ENCODE measurements at regions not wholly inside any gene's neighbourhood (a gene's known extent, or its start where the extent isn't known, plus 50 kb on each side); places are given as distances from the start of the nearest gene placed in this dataset.

DNA sequence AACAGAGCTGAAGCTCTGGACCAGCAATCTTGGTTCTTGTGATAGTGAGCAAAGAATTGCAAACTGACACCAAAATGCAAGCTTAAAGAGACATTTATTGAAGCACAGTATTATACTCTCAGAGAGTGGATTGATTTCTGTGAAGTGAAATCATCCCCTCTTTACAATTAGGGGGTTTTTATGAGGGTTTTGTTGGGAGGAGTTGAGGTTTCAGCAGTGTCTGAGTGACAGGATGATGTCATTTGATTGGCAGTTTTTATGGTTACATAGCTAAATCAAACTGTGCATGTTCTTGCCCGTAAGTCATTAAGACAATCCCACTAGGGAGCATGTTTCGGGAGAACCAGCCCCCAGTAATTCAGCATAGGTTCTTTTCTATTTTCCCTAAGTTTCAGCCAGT, 1200.5 kb downstream of the SI start:
- H4K20me1 ChIP-seq = no peaks in the 10 kb centered on the region
- H3K27ac ChIP-seq = no peak overlapping the region
- H3K9me3 ChIP-seq (replicated peaks in 1 of 11) = peaks cover 13 to 23% (median 18%) of the 10 kb centered on the region in 11 experiments
- no peak for TF ChIP-seq Cebpa-rat (IDR thresholded peaks at IDR 0.05)
- H3K4me1 ChIP-seq = no peaks in the 10 kb centered on the region
- no peaks in the 10 kb centered on the region for H3K27me3 ChIP-seq
- no peaks in the 10 kb centered on the region for H3K36me3 ChIP-seq
- H3K4me2 ChIP-seq = no peak overlapping the region
- H3K9ac ChIP-seq = no peak overlapping the region
- H3K4me3 ChIP-seq = no peak overlapping the region

DNA sequence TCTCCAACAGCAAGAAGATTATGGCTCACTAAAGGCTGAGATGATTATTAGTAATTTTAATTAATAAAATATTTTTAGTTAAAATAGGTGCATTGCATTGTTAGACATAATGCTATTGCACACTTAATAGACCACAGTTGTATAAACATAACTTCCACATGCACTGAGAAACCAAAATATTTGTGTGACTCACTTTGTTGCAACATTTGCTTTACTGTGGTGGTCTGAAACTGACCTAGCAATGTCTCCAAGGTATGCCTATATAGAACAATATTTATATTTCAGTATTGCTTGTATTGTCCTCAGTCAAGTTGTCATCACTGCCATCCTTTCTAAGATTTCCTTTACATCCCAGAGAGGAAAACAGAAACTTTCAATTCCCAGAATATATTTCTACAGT, 1215.2 kb downstream of the SI start:
- peaks cover 4 to 9% (median 6%) of the 10 kb centered on the region in 11 experiments; a peak in 21 of 22 replicates for H3K9me3 ChIP-seq (replicated peaks in 1 of 11)
- H3K4me3 ChIP-seq = no peak overlapping the region
- H3K27ac ChIP-seq = no peak overlapping the region
- H3K4me2 ChIP-seq = no peak overlapping the region
- H3K9ac ChIP-seq = no peak overlapping the region
- H4K20me1 ChIP-seq = no peaks in the 10 kb centered on the region
- no peaks in the 10 kb centered on the region for H3K27me3 ChIP-seq
- no peaks in the 10 kb centered on the region for H3K4me1 ChIP-seq
- TF ChIP-seq Cebpa-rat (IDR thresholded peaks at IDR 0.05) = no peak
- H3K36me3 ChIP-seq = no peaks in the 10 kb centered on the region

DNA sequence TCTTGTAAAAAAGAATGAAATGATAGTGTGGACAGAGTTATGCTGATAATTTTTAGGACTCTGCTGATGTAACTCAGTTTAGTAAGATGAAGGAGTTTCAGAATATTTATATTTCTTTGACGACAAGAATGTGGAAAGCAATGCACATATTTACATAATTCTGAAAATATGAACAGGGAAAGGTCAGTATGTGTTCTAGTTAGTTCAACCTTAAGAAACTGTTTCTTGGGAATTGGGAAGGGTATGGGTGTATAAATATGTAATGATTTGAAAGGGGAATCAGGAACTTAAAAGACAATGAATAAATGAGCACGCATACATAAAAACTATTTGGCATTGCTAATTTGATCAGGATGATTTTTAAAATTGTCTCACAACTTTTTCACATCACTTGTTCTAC, 1226.1 kb downstream of the SI start:
- H3K4me1 ChIP-seq = no peaks in the 10 kb centered on the region
- H3K4me2 ChIP-seq = no peak overlapping the region
- peaks cover 0 to 6% (median under 1%) of the 10 kb centered on the region in 11 experiments; a peak in 6 of 22 replicates for H3K9me3 ChIP-seq (replicated peaks in 1 of 11)
- no peak overlapping the region for H3K9ac ChIP-seq
- H4K20me1 ChIP-seq = no peaks in the 10 kb centered on the region
- H3K27me3 ChIP-seq = no peaks in the 10 kb centered on the region
- no peak overlapping the region for H3K4me3 ChIP-seq
- H3K27ac ChIP-seq = no peak overlapping the region
- TF ChIP-seq Cebpa-rat (IDR thresholded peaks at IDR 0.05) = no peak
- no peaks in the 10 kb centered on the region for H3K36me3 ChIP-seq

DNA sequence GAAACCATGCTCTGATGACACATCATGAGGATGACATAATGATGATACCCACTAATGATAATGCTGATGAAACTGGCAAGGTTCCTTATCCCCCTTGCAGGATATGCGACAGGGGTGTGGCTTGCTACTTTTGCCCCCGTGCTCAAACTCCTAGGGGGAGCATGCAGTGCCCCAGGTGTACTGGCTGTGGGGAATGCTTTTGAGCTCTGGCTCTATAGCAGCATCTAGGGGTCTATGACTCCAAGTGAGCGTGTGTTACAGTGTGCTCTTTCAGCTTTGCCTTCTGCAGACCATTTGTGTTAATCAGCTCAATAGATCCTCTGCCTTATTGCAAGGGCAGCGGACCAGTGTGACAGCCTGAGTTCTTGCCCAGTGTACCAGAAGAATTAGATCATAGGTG, 1239.5 kb downstream of the SI start:
- Histone ChIP-seq H3K4me3 (no peak overlapping the region), H3K36me3 (no peaks in the 10 kb centered on the region), H3K27me3 (no peaks in the 10 kb centered on the region), H3K27ac (no peak overlapping the region), H3K9ac (no peak overlapping the region), H3K9me3 (replicated peaks in 1 of 11) (peaks cover 0 to 8% (median 0%) of the 10 kb centered on the region in 11 experiments; a peak in 3 of 22 replicates), H3K4me2 (no peak overlapping the region), H3K4me1 (no peaks in the 10 kb centered on the region), H4K20me1 (no peaks in the 10 kb centered on the region)
- TF ChIP-seq Cebpa-rat (IDR thresholded peaks at IDR 0.05) = no peak

DNA sequence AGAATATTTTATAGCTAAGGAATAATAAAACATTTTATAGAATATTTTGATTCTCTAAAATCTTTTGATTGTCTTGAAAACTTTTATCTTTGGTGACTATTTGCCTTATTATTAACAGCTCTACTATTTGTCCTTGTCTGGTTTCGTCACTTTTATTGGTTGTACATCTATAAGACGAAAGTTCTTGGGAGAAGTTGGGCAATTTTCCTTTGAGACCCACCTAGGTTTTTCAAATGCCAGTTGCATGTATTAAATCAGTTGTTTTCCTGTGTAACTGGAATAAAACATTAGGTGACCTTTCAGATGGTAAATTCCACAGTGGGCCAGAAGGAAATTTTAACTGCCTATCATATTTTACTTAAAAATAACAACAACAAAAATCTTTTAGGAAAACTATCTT, 1245.7 kb downstream of the SI start:
- TF ChIP-seq Cebpa-rat (IDR thresholded peaks at IDR 0.05) = no peak
- no peak overlapping the region for H3K4me2 ChIP-seq
- no peak overlapping the region for H3K9ac ChIP-seq
- H3K36me3 ChIP-seq = no peaks in the 10 kb centered on the region
- H3K4me1 ChIP-seq = no peaks in the 10 kb centered on the region
- no peaks in the 10 kb centered on the region for H3K9me3 ChIP-seq (replicated peaks in 1 of 11)
- H3K4me3 ChIP-seq = no peak overlapping the region
- H3K27me3 ChIP-seq = no peaks in the 10 kb centered on the region
- H3K27ac ChIP-seq = no peak overlapping the region
- no peaks in the 10 kb centered on the region for H4K20me1 ChIP-seq

DNA sequence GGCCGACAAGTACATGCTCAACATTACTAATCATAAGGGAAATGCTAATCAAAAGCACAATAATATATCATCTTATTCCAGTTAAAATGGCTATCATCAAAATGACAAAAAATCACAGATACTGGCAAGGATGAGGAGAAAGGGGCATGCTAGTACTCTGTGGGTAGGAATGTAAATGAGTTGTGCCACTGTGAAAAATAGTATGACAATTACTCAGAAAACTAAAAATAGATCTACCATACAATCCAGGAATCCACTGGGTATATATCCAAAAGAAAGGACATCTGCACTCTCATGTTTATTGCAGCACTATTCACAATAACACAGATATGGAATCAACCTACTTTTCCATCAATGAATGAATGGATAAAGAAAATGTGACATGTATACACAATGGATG, 1256.5 kb downstream of the SI start:
- Histone ChIP-seq H3K4me3 (no peak overlapping the region), H4K20me1 (no peaks in the 10 kb centered on the region), H3K4me2 (no peak overlapping the region), H3K4me1 (no peaks in the 10 kb centered on the region), H3K36me3 (no peaks in the 10 kb centered on the region), H3K9ac (no peak overlapping the region), H3K27ac (no peak overlapping the region), H3K27me3 (no peaks in the 10 kb centered on the region), H3K9me3 (replicated peaks in 1 of 11) (no peaks in the 10 kb centered on the region)
- TF ChIP-seq Cebpa-rat (IDR thresholded peaks at IDR 0.05) = no peak

DNA sequence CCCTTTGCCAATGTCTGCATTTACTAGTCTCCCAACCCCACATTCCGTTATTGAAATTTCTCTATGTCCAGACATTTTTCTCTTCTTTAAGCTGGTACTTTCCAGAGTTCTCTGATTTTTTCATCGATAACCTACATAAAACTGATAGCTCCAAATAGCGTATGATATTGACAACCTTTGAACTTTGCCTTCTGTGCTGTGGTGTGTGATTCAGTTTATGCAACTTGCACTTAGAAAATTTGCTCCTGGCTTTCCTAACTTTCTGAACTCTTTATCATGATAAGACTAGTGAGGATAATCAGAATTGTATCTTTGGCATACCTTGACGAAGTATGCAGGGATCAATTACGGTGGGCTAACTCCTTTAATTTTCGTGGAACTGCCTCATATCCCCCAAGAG, 1261.3 kb downstream of the SI start:
- no peak for TF ChIP-seq Cebpa-rat (IDR thresholded peaks at IDR 0.05)
- Histone ChIP-seq H4K20me1 (no peaks in the 10 kb centered on the region), H3K4me2 (no peak overlapping the region), H3K9ac (no peak overlapping the region), H3K27ac (no peak overlapping the region), H3K9me3 (replicated peaks in 1 of 11) (peaks cover 0 to 10% (median 5%) of the 10 kb centered on the region in 11 experiments; a peak in 5 of 22 replicates), H3K27me3 (no peaks in the 10 kb centered on the region), H3K4me3 (no peak overlapping the region), H3K4me1 (no peaks in the 10 kb centered on the region), H3K36me3 (no peaks in the 10 kb centered on the region)

DNA sequence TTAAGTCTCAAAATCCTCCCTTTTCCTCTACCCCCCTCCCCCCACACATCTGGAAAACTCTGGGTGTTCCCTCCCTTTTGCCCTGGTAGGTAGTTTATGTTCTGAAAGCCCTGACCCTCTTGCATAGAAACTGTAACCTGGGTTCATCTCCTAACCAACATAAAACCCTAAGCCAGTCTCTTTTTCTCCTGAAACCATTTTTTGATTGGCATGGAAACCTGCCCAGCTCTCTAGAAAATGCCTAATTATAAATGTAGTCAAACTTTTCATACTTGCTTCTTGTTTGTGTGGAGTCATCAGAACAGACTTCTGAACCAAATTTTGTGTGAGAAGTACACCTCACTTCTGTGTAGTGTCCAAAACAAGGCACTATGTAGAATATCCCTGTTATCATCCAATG, 1264.4 kb downstream of the SI start:
- Histone ChIP-seq H3K27me3 (no peaks in the 10 kb centered on the region), H3K4me2 (no peak overlapping the region), H3K9me3 (replicated peaks in 1 of 11) (peaks cover 0 to 10% (median 5%) of the 10 kb centered on the region in 11 experiments; a peak in 5 of 22 replicates), H3K9ac (no peak overlapping the region), H4K20me1 (no peaks in the 10 kb centered on the region), H3K36me3 (no peaks in the 10 kb centered on the region), H3K4me1 (peaks cover 0 to 7% (median 2%) of the 10 kb centered on the region in 10 experiments; a peak in 6 of 20 replicates), H3K27ac (no peak overlapping the region), H3K4me3 (no peak overlapping the region)
- no peak for TF ChIP-seq Cebpa-rat (IDR thresholded peaks at IDR 0.05)

DNA sequence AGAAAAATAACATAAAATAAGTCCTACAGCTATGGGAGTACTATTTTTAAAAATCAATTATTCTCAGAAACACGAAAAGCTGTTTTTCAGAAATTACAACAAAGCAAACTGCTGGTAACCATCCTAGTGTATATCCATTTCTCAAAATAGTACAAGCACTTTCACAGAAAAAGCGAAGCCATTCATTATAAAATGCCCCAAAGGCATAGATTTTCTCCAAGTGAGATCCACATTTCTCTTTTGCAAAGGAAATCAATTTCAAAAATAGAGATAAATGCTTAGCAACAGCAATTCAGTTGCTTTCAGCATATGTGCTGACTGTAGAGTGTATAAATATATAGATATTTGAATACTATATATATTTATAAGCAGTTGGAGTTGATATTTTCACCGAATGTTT, 1266.3 kb downstream of the SI start:
- no peak overlapping the region for H3K4me2 ChIP-seq
- no peak overlapping the region for H3K4me3 ChIP-seq
- TF ChIP-seq Cebpa-rat (IDR thresholded peaks at IDR 0.05) = no peak
- peaks cover 0 to 10% (median 5%) of the 10 kb centered on the region in 11 experiments; a peak in 5 of 22 replicates for H3K9me3 ChIP-seq (replicated peaks in 1 of 11)
- no peak overlapping the region for H3K27ac ChIP-seq
- no peaks in the 10 kb centered on the region for H3K36me3 ChIP-seq
- no peaks in the 10 kb centered on the region for H4K20me1 ChIP-seq
- H3K27me3 ChIP-seq = no peaks in the 10 kb centered on the region
- H3K9ac ChIP-seq = no peak overlapping the region
- H3K4me1 ChIP-seq = peaks cover 0 to 7% (median 2%) of the 10 kb centered on the region in 10 experiments; a peak in 6 of 20 replicates

DNA sequence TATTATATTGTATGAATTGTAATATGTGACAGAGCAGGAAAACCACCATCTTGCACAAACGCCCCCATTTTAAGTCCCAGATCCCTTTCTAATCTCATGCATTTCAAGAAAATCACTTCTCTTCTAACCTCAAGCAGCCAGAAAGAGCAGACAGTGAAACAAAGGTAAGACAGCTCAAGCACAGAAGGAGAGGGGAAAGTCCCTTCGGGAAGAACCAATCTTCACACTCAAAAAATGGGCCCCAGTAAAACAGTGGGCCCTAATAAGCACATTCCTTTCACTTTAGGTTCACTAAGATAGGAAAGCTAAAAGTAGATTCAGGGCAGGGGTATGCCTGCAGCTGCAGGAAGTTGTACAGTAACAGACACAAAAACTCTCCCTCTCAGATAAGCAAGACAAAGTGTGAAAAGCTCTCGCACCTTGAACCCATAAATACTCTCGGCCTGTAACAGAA, 1268.7 kb downstream of the SI start:
- TF ChIP-seq Cebpa-rat (IDR thresholded peaks at IDR 0.05) = no peak
- Histone ChIP-seq H4K20me1 (no peaks in the 10 kb centered on the region), H3K4me2 (peak overlapping the region in 5 of 11 experiments; percentile 5 to 37 (median 22); a peak in 5 of 22 replicates), H3K36me3 (no peaks in the 10 kb centered on the region), H3K9ac (no peak overlapping the region; a peak in 1 of 22 replicates), H3K4me1 (peaks cover 0 to 7% (median 2%) of the 10 kb centered on the region in 10 experiments; a peak in 6 of 20 replicates), H3K9me3 (replicated peaks in 1 of 11) (no peaks in the 10 kb centered on the region), H3K27me3 (no peaks in the 10 kb centered on the region), H3K27ac (no peak overlapping the region), H3K4me3 (no peak overlapping the region)

Data from BLaER1 treated with 17β-estradiol and CSF1 and Interleukin-3, amounts not matched to agents 10 nM and 100 nM (cell line).